ENCODE measurements at regions not wholly inside any gene's neighbourhood (a gene's known extent, or its start where the extent isn't known, plus 50 kb on each side); places are given as distances from the start of the nearest gene placed in this dataset.

DNA sequence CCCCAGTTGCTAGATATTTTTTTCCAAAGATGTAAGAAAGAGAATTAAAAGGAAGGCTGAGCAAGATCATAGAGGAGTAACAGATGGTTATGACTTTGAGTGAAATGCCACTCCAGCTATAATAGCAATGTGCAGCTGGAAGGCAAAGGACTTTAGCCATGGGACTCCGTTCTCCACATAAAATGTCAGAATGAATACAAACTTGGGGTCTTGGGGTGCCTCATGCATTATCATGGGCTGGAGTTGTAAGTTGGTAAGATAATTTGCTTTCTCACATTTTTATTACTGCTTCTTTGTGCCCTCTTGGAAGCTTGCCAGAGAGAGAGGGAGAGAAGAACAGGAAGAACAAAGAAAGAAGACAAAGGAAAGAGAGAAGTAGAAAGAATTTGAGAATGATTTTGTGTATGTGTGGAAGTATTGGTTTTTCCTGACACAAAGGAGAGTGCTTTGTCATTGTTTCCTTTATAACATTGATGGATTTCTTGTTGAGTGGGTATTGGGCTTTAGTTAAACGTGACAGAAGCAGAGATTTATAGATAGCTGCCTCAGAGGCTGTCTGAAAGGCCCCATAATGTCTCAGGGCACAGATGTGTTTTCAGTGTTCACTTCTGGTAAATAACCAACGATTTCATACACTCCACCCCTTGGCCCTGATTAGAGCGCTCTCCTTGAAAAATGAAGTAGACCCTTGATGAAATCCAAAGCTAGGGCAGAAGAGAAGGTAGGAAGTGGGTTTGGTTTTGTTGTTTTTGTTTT is 715.3 kb downstream of the NR2F2 start:
- DNase-seq, result no peak

DNA sequence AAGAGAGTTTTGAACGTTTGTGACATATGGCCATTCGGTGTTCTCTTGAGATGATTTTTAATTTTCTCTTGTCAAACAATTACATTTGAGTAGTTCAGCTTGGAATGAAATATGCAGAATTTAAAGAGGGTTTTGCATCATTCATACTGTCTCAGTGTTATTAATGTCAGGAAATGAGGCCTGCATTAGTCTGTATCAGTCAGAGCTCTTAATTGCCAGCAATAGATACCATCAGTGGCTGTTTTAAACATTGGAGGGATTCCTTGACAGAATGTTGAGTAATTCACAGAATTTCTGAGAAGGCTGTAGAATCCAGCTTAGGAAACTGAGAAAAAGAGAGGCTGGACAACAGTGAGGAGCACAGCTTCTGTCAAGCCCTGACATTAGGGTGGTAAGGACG is 722.0 kb downstream of the NR2F2 start:
- no peak for DNase-seq

DNA sequence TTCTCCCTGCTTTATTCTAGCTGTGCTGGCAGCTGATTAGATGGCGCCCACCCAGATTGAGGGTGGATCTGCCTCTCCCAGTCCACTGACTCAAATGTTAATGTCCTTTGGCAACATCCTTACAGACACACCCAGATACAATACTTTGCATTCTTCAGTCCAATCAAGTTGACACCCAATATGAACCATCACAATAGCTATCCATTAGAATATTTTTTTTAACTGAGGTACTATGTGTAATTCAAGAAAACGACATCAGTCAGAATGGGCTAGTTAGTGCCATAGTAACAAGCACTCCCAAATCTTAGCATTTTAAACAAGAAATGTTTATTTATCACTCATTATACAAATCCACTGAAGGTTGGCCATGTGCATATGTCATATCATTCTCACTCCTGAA is 723.1 kb downstream of the NR2F2 start:
- DNase-seq, result no peak

DNA sequence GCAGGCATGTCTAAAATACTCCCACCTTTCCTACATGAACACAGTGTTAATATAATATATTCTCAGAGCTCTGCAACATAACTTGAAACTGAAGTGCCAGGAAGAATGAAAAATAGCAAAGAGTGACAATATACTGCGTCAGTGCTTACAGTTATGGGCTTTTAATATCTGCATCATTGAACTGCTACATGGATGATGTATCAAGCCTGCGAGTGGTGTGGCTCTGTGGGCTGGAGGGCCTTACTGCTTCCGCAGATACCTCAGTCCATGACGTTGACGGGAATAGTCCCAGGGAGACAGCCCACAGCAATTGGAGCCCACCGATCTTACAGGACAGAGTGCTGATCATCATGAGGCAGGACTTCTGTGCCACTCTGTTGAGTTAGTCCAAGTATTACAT is 727.0 kb downstream of the NR2F2 start:
- DNase-seq, result no peak

DNA sequence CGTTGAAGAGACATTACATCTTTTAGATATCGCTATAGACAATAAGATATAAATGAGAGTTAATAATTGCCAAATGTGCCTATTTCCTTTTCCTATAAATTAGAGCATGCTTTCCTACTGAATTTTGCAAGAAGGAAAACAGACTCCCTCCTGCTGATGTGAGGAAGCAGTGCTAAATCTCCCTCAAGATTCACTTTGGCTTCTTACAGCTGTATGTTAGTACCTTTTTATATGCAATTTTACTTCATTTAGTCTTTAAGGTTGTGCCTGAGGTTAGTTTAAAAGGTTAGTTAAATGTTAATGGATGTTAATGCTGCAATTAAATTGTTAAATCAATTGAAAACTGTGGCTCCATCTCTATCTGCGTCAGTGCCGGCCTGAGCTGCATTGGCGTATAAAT is 728.8 kb downstream of the NR2F2 start:
- DNase-seq, result no peak

DNA sequence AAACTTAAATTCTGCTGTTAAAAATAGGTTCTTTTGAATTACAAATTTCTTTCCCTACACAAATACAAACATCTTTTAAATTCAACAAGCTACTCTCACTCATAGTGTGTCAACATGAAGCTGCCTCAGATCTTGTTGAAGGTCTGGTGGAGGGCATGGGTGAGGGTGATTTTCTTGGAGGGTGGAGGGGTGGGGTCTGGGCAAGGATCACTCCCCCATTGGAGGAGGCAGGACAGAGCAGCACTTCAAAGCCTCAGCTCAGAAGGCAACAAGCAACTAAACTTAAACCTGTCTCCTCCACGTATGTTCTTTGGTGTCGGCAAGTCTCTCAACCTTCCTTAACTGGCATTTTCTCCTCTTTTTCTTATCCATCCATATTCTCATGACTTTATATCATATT is 730.9 kb downstream of the NR2F2 start:
- no peak for DNase-seq

DNA sequence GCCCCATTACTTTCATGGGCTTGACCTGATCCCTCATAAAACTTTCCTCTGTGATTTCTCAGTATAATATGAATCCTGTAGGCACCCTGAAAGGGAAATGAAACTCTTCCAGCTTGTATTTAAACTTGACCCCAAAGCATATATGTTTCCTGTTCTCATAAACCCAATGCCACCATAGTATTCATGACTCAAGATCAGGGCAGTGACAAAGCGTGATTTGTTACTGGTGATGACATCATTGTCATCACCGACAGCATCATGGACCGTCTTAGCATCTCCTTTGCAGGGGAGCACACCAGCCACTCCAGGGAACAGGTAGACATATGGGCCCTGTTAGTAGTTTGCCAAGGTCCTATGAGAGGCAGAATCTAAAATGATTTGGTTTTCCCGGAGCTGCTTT is 741.2 kb downstream of the NR2F2 start:
- DNase-seq, result no peak

DNA sequence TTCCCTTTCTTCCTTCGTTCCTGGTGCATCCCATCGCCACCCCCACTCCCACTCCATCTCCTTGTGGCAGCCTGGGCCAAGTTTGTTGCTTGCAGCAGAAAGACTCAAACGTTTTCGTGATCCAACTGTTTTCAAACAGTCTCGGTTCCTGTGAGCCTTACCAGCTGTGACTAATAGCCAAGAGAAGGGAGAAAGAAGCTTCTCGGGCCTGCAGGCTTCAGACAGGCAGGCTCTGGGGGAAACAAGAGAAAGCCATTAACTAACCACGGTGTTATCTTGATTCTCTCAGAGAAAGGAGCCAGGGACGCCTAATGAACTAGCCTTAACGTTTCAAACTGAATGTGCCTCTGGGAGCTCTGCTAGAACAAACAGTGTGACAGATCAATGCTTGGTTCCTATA is 742.0 kb downstream of the NR2F2 start:
- no peak for DNase-seq

DNA sequence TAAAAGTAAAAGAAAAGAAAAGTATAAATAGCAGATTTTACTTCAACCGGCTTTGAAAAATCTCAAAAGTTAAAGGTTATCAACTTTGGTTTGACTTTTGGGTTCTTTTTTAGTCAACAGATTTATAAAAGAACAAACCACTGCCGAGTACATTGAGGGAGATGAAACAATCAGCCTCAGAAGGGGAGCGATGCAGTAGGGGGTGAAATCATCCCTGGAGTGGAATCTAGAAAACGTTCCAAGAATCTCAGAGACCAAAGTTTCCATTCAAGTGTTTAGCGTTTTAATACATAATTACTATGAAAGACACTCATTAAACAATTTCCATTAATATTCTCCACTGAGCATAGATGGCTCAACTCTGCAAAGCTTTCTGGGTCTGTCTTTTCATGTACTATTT is 745.5 kb downstream of the NR2F2 start:
- no peak for DNase-seq

DNA sequence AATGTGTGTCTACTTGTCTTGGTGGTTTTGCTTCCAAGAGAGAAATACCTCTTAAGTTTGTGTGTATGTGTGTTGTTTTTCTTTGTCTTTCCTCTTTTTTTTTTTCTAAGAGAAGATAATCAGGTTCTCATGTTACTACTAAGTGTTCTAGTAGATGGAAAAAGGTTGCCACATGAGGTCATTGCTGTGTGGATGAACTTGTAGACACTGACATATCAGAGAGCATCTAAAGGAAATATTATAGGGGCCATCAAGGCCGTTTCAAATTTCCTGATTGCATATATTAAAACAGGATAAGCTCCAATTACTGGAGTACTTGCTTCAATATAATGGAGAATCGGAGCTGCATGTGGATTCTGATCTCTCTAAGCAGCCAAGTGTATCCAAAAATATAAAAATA is 747.5 kb downstream of the NR2F2 start:
- DNase-seq, result no peak

DNA sequence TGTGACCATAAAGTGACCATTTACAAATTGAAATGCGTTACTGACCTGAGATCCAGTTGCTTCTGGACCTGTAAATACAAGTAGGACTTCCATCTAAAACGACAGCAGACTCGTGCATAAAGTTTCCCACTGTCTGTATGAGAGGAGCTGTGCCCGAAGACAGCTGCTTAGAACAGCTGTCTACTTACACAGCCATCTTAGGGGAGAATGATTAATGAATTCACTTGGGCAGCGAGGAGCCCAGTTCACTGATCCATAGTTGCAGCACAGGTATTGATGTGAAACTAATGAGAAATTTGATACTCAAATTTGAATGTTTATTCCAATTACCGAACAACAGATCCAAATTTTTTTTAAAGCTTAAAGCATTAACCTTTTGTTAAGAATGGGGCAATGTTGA is 748.1 kb downstream of the NR2F2 start:
- DNase-seq, result no peak

DNA sequence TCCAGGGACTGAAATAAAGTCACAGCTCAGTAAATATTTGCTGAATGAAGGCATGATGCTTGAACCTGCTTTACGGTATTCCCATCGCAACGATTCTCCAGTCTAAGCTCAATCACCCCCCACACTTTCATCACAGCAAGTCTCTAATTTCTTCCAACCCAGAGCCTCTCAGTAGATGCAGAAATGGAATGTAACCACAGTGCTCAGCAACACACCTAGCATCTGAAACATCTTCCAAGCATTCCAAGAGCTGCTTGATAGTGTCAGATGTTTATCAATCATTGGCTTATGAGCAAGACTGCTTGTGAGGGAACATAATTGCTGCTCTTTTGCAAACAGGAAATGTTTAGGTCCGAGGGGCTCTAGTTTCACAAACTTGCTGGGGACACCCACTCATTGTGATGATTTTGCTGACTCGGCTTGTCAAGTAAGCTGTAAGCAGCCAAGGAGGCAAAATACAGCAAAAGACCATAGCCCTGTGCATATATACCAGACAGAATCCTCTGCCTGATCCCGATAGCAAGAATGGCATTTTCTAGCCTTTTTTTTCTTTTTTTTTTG is 751.2 kb downstream of the NR2F2 start:
- no peak for DNase-seq

DNA sequence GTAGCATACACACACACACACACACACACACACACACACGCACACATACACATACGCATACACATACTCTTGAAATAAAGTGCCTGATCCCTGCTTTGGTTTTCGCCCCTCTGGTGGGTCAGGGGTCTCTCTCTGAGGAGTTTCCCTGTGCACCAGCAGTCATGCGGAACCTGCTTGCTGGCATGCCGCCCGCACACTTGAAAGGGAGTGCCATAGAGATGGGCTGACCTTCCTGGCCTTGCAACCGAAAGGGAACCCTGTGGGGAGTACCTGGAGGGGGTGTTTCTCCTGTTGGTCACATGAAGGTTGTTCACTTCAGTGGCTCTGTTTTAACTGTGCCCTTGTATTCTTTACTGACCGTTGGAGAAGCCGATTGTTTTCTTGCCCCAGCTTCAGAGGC is 752.3 kb downstream of the NR2F2 start:
- DNase-seq, result no peak

DNA sequence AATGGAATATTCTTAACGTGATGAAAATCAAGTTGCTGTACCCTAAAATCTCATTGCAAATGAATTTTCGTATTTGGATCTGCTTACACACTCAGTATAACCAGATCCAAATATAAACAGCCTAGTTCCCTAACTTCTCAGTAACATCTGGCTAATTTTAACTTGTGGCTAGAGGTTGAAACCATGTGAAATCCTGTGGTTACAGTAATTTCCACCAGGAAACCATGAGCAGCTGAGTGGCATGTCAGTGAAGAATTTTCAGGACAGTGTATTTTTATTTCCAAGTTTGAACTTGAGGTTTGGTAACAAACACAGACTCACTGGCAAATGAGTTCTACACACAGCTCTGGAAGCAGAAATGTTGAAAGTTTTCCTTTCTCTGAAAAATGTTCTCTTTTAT is 754.1 kb downstream of the NR2F2 start:
- DNase-seq, result no peak

DNA sequence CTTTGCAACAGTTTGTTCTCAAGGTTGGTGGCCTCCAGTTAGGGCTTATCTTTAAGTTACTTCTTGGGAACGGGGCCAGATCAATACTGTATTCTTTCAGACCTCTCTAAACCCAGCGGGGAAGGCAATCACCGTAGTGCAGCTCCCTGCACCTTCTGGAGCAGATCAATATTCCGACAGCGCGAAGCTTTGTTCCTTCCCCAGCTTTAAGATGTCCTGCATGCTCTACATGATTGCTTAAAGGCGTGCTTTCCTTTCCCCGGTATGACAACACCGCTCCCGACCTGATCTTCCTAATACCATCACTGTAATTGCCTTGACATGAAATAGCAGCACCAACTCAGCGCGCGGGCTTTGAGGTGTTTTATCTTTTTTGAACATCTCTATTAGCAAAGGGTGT is 755.2 kb downstream of the NR2F2 start:
- DNase-seq, result no peak

DNA sequence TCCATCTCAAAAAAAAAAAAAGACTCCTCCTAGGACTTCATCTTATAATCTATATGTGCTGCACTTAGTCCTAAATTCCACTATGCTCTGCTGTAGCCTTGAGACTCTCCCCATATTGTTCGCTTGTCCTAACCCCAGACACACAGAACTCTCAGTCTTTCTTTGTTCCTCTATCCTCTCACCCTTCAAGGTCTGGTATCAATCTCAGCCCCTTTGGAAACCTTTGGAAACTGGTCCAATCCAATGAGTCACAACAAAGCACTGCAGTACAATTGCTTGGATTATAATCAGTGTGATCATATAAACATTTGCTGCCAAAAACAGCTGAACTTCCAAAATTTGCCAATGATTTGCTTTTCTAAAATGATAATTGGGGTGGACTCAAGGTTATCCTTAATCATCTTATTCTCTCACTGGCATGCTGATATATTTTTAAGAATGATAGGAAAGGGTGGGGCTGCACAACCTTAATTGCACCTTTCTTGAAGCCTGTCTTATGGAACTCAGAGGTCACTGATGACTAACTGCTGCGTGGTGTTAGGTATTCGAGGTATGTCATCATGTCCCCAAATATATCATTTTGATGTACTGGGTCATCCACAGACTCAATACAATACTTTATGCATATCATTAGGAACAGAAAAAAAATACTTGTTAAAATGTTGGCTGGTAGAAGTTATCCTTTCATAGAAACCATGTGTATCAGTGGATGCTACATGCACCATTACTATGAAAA is 756.7 kb downstream of the NR2F2 start:
- no peak for DNase-seq

DNA sequence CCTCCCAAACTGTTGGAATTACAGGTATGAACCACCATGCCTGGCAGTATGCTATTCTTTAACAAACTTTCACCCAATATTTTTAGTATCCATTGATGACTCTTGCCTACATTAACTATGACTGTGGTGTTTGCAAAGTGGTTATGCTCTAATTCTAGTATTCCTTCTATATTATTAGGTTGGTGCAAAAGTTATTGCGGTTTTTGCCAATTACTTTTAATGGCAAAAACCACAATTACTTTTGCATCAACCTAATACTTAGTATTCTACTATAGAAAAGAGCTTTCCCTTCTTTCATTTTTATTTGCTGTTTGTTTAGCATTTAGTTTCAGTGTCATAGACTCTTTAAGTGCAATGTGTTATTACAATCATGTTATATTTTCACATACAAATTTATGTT is 760.6 kb downstream of the NR2F2 start:
- DNase-seq, result no peak

DNA sequence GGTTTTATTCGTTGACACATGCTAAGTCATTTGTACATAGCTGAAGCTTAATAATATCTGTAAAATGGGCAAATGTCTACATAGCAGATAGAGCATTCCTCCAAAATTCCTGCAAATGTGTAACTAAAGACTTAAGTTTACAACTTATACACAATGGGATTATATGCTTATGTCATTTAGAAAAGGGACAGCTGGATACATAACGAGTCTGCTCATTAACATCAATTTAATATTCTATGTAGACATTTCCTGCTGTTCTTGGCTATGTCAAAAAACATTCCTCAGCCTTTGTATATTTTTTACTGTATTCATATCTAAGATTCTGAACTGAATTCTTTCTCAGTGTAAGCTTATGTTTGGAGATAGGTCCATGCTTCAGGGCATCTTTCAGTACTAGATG is 762.2 kb downstream of the NR2F2 start:
- no peak for DNase-seq

DNA sequence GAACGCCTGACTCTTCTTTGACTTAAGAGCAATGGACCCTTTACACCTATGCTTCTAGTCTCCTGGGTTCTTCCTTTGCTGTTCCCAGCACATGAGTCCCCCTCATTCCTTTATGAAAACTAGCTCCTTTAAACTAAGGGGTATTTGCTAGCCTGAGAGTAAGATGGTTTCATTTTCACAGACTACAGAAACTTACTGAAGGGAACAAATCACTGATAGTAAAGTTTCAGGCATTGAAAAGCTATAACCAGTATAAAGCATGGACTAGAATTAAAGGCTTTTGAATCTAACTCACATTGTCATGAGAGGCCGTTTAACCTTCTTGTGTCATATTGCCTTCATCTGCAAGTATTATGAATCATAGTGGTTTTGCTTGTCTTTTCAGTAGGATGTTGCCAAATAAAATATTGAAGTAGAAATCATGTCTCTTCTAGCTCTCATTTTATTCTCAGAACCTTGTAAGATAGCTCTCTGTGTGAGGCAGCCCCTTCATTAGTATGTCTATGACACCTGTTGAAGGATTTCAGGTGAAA is 765.9 kb downstream of the NR2F2 start:
- no peak for DNase-seq

DNA sequence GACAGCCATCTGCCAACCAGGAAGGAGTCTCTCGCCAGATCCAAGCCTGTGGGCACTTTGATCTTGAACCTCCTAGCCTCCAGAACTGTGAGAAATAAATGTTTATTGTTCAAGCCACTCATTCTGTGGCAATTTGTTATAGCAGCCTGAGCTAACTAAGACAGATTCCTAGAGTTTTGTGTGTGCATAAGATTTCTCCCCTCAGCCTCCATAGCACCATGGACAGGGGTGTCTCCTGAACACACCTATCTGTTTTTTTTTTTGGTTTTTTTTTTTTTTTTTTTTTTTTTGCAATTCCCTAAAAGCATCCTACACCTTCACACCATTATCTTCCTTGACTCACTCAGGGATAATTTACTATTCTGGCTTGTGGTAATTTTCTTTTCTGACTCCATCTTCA is 768.5 kb downstream of the NR2F2 start:
- DNase-seq, result no peak

DNA sequence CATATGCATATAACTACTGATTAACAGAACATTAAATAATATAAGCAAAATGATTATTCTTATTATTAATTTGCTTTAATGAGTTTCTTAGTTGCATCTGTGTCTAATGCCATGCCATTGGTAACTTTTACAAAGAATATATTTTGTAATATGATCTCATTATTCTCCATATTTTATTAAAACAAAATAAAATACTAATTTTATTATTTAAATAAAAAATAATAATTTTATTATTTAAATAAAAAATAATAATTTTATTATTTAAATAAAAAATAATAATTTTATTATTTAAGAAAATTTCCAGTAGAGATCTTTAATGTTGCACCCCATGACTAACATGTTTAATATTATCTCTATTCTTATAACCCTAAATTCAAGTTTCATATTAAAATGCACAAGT is 771.1 kb downstream of the NR2F2 start:
- no peak for DNase-seq

DNA sequence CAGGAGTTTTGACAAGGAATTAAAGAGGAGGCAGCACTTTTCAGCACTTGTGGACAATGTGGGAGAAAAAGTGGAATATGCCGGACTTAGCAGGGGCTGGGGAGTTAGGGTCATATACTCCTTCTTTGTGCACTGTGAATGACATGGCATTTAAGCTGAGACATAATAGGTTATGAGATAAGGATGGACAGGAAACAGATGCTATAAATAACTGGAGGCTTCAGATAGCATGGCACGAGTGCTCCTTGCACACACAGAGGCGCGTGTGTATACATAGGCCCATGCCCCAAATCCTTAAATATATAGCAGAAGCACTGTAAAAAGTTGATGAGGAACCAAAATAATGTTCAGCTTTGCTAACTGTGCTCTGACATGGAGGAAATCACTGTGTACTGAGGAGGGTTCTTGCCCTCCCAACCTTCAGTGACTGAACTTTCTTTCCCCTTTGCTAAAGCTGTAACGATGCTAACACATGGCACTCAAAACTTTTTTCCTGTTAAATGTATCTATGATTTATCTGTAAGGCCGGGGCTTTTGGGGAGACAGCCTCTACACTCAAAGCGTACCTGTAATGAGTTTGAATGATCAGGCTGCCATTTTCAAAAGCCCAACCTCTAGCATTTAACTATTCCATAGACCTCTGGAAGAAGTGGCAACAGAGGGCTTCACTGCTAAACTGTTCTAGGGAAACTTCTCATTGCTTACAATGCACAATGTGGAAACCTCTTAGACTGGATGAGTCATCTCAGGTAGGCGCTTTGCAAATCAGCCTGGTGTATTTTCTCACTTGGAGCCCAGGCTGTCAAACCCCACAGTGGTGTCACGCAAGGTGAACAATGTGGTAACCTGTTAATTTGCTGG is 784.6 kb downstream of the NR2F2 start:
- DNase-seq, result no peak

DNA sequence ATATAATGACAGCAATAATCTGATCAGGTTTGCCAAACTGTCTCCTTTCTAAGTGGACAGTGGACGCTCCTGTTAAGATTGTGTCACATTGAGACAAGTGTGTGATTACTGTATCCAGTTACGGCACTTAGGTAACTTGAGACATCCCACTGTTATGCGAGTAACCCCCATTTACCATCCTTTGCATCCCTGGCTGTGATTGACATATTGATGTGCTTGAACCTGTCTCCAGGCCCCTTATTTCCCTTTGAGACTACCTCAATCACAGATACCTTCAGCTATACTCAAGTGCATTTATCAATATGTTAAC is 785.2 kb downstream of the NR2F2 start:
- no peak for DNase-seq

DNA sequence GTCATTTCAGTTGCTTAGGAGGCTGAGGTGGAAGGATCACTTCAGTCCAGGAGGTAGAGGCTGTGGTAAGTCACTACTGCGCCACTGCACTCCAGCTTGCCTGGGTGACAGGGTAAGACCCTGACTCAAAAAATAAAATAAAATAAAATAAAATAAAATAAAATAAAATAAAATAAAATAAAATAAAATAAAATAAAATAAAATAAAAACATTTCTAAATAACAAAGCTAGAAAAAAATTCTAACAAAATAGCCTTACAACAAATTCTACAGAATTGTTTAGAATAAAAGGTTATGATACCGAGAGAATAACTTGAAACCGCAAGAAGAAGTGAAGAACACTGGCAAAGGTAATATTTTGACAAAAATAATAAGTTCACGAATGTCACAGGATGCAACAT is 794.3 kb downstream of the NR2F2 start:
- no peak for DNase-seq

All from NCI-H187 treated with DMSO at 0.1 percent for 48 hours (cell line).